ENCODE measurements at regions not wholly inside any gene's neighbourhood (a gene's known extent, or its start where the extent isn't known, plus 50 kb on each side); places are given as distances from the start of the nearest gene placed in this dataset.

GRCh38 chr9:1619915-1620710, 395.0 kb upstream of the SMARCA2 start:
- FAIRE-seq = no peak
- Histone ChIP-seq H3K36me3 (ENCODE audit: control insufficient read depth in 2 of 2, extremely low read depth in 1 of 2, insufficient read depth in 2 of 2, low read length in 2 of 2) (no peaks in the 10 kb centered on the region), H3K27me3 (ENCODE audit: control insufficient read depth in 2 of 2, insufficient read depth in 2 of 2, low read length in 2 of 2) (no peaks in the 10 kb centered on the region), H3K4me1 (ENCODE audit: control insufficient read depth, extremely low read depth, insufficient read depth, low read length) (no peaks in the 10 kb centered on the region), H3K9me1 (replicated peaks; ENCODE audit: control insufficient read depth, extremely low read depth, insufficient read depth, low read length) (no peaks in the 10 kb centered on the region), H3K4me2 (ENCODE audit: insufficient read depth, low read length) (no peak overlapping the region), H3K9ac (replicated peaks; ENCODE audit: extremely low read depth, insufficient read depth, low read length) (no peak overlapping the region), H3K27ac (ENCODE audit: insufficient read depth, low read depth, low read length) (no peak overlapping the region), H3K9me3 (replicated peaks; ENCODE audit: control insufficient read depth, insufficient read depth, low read length) (peaks cover 7% of the 10 kb centered on the region), H4K20me1 (replicated peaks; ENCODE audit: control insufficient read depth, extremely low read depth, insufficient read depth, low read length) (no peaks in the 10 kb centered on the region), H3K4me3 (replicated peaks in 1 of 3; ENCODE audit: insufficient read depth in 1 of 3, low read depth in 1 of 3, low read length in 3 of 3) (no peak overlapping the region), H3K79me2 (ENCODE audit: control insufficient read depth, insufficient read depth, low read length) (no peaks in the 10 kb centered on the region), H2AFZ (ENCODE audit: low read depth, low read length) (no peak overlapping the region)
- POLR2A ChIA-PET = no interaction called here
- TF ChIP-seq POLR2AphosphoS5 (IDR thresholded peaks at IDR 0.05; ENCODE audit: insufficient read depth, low read depth, low read length) (no peak), GATA2 (IDR thresholded peaks at IDR 0.05; ENCODE audit: insufficient read depth, insufficient read length, low read depth, low read length) (no peak), CTCF (IDR thresholded peaks at IDR 0.05; ENCODE audit: extremely low read depth in 1 of 2, insufficient read depth in 1 of 2, low read depth in 1 of 2, low read length in 2 of 2) (no peak), MAX (IDR thresholded peaks at IDR 0.05; ENCODE audit: insufficient read depth, insufficient read length) (no peak), POLR2A (IDR thresholded peaks at IDR 0.05; ENCODE audit: low read depth, low read length) (no peak), FOS (IDR thresholded peaks at IDR 0.05; ENCODE audit: borderline replicate concordance, insufficient read depth, low read length) (no peak), EZH2 (IDR thresholded peaks at IDR 0.05; ENCODE audit: borderline replicate concordance, low read depth, low read length, severe bottlenecking) (no peak), MYC (IDR thresholded peaks at IDR 0.05; ENCODE audit: low read depth, low read length) (no peak), JUN (IDR thresholded peaks at IDR 0.05; ENCODE audit: borderline replicate concordance, insufficient read depth, insufficient read length, low read depth) (no peak)
- no TSS peak for BruUV-seq (replicated peaks)
- intact Hi-C loops (cut with micrococcal nuclease) (no loop called here), dilution Hi-C loops (cut with MboI; ENCODE audit: extremely low pct_ligation_motif_present, low sequenced_read_pairs) (no loop called here)
- CTCF ChIA-PET = no interaction called here
- DNase-seq (ENCODE audit: low read depth, low spot score) = no peak

Data from endothelial cell of umbilical vein (primary cell).